ENCODE measurements at regions not wholly inside any gene's neighbourhood (a gene's known extent, or its start where the extent isn't known, plus 50 kb on each side); places are given as distances from the start of the nearest gene placed in this dataset.

- TF ChIP-seq CTCF (IDR thresholded peaks at IDR 0.05 in 4 of 5, conservative IDR thresholded peaks at IDR 0.05 in 1 of 5), result no peak
- TF ChIP-seq POLR2A (IDR thresholded peaks at IDR 0.05), result no peak
Observed at GRCh38 chr1:29869802-29870201, 633.5 kb downstream of the PTPRU start.

Measured in gastrocnemius medialis (tissue), 4 donors.